HG03060 (cell line): ENCODE measurements at regions not wholly inside any gene's neighbourhood (a gene's known extent, or its start where the extent isn't known, plus 50 kb on each side); places are given as distances from the start of the nearest gene placed in this dataset.
"Not testable (repeated sequence)": the region's sequence is repeated elsewhere in the genome, so short reads cannot be mapped to it uniquely, and the experiment has no call there.

ENCODE experiments used
- ATAC-seq: cut with Tn5 transposase; IDR thresholded peaks from one replicate; pipeline ENCODE4 v1.9.1; 2021; ENCODE audit warnings: low read depth, moderate number of reproducible peaks; ENCODE audit not compliant: unreplicated experiment

- no peak for ATAC-seq
These were observed 435.7 kb upstream of the RUNX1 start for GRCh38 chr21:35484851-35485250.

GRCh38 chr21:35484032-35484431 is 434.9 kb upstream of the RUNX1 start:
- ATAC-seq: no peak

- ATAC-seq: no peak
These were observed 434.0 kb upstream of the RUNX1 start for GRCh38 chr21:35482933-35483662.

- no peak for ATAC-seq
These were observed 433.0 kb upstream of the RUNX1 start for GRCh38 chr21:35482096-35482495.

- no peak for ATAC-seq
These were observed 431.9 kb upstream of the RUNX1 start for GRCh38 chr21:35481005-35481404.

GRCh38 chr21:35479529-35479928 is 430.4 kb upstream of the RUNX1 start:
- no peak for ATAC-seq

GRCh38 chr21:35479065-35479448 is 430.0 kb upstream of the RUNX1 start:
- ATAC-seq: no peak

- ATAC-seq: no peak
These were observed 429.3 kb upstream of the RUNX1 start for GRCh38 chr21:35478161-35479064.

- no peak for ATAC-seq
These were observed 428.5 kb upstream of the RUNX1 start for GRCh38 chr21:35477622-35478021.

GRCh38 chr21:35476621-35477395 is 427.7 kb upstream of the RUNX1 start:
- ATAC-seq: no peak

GRCh38 chr21:35475762-35476161 is 426.7 kb upstream of the RUNX1 start:
- no peak for ATAC-seq

- no peak for ATAC-seq
These were observed 425.9 kb upstream of the RUNX1 start for GRCh38 chr21:35475009-35475408.

- no peak for ATAC-seq
These were observed 424.4 kb upstream of the RUNX1 start for GRCh38 chr21:35473496-35473895.

- no peak for ATAC-seq
These were observed 421.4 kb upstream of the RUNX1 start for GRCh38 chr21:35470522-35470921.

- ATAC-seq: no peak
These were observed 420.4 kb upstream of the RUNX1 start for GRCh38 chr21:35469498-35469897.

GRCh38 chr21:35468991-35469390 is 419.9 kb upstream of the RUNX1 start:
- ATAC-seq: no peak

GRCh38 chr21:35467566-35467965 is 418.5 kb upstream of the RUNX1 start:
- no peak for ATAC-seq

- not testable (repeated sequence) for ATAC-seq
These were observed 417.6 kb upstream of the RUNX1 start for GRCh38 chr21:35466681-35467080.

- ATAC-seq: no peak
These were observed 416.6 kb upstream of the RUNX1 start for GRCh38 chr21:35465741-35466140.

GRCh38 chr21:35461700-35462099 is 412.6 kb upstream of the RUNX1 start:
- no peak for ATAC-seq

GRCh38 chr21:35460441-35460840 is 411.3 kb upstream of the RUNX1 start:
- ATAC-seq: no peak
